GM18519 (cell line): ENCODE measurements at regions not wholly inside any gene's neighbourhood (a gene's known extent, or its start where the extent isn't known, plus 50 kb on each side); places are given as distances from the start of the nearest gene placed in this dataset.
"Not testable (repeated sequence)": the region's sequence is repeated elsewhere in the genome, so short reads cannot be mapped to it uniquely, and the experiment has no call there.

ENCODE experiments used
- ATAC-seq: cut with Tn5 transposase; IDR thresholded peaks from one replicate; pipeline ENCODE4 v1.9.1; 2021; ENCODE audit warnings: mild to moderate bottlenecking, moderate library complexity; ENCODE audit not compliant: unreplicated experiment, low FRiP score

DNA sequence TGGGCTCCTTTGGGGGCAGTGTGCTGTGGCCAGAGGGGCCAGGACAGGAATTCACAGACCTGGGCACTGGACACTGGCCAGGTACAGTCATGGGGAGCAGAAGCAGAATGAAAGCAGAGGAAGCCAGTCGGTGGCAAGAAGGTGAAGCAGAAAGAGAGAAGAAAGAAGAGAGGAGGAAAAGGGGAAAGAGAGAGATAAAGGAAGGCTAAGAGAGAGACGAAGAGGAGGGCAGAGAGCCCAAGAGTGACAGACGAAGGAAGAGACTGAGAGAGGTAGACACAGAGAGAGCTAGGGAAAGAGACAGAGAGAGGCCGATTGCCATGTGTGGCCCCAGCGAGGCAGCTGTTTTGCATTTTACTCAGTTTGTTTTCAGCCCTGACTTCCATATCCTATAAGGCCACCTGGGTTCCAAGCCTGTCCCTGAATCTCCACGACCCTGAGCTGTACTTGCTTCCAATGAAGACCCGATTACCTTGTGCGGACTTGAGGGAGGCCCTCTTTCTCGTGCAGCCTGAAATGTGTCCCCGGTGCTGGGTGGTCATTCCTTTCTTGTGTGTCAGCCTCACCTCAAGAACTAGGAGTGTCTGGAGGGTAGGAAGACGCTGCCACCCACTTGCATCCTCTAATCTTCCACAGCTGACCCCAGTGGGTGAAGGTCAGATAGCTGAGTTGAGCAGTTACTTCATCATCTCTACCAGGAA is 73.9 kb downstream of the LSM3 start:
- ATAC-seq, result no peak

DNA sequence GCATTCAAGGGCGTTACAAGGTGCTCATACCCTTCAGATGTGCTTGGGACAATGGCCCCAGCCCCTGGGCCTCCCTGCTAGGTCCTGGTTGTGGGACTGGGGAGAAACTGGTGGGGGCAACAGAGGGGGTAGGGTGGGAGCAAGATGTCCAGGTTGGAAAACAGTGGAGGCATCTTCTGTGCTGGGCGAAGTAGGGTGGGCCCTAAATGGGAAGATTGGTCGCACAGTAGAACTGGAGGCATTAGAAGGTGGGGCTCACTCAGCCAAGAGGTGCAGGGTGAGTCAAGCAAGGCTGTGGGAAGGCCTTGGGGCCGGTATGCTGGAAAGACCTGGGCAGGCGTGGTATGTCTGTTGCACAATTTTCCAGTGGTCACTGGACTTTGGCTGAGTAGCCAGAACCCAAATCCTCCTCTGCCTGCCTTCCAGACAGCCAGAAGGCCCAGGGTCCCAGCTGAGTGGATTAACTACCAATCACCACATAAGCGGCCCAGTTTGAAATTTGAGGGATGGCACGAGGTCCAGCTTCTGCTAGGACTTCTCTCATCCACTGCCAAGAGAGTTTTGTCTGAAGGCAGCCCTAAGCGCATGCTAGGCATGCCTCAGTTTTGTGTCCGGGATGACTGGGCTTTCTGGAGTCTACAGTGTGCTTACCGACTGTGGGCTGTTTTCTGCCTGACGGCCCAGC is 74.5 kb downstream of the LSM3 start:
- ATAC-seq, result no peak

DNA sequence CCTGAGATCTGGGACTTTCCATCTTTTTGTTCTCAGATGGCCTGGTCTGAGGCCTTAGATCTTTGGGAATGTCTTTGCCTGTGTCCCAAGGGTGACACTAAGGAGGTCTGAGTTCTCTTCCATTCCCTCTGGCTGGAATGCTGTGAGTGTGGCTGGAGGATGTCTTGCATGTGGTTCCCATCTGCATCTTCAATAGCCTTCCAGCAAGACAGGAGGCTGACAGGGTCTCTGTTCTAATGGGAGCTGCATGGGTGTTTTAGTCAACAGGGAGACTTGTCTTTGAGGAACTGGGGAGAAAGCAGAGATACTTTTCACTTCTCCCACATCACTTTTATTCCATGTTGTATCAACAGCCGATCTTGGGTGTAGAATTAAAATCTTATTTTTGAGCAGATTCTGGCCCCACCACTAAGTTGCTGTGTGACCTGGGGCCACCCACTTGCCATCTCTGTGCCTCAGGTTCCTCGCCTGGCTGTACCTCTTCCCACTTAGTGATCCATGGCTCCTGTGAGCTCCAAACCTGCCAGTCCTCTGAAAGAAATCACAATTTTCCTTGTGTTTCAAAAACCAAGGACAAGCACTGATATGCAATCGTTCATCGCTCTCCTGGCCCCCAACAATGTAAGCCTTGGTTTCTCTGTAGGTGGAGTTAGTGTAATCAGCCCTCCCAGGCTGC is 75.2 kb downstream of the LSM3 start:
- ATAC-seq, result no peak

DNA sequence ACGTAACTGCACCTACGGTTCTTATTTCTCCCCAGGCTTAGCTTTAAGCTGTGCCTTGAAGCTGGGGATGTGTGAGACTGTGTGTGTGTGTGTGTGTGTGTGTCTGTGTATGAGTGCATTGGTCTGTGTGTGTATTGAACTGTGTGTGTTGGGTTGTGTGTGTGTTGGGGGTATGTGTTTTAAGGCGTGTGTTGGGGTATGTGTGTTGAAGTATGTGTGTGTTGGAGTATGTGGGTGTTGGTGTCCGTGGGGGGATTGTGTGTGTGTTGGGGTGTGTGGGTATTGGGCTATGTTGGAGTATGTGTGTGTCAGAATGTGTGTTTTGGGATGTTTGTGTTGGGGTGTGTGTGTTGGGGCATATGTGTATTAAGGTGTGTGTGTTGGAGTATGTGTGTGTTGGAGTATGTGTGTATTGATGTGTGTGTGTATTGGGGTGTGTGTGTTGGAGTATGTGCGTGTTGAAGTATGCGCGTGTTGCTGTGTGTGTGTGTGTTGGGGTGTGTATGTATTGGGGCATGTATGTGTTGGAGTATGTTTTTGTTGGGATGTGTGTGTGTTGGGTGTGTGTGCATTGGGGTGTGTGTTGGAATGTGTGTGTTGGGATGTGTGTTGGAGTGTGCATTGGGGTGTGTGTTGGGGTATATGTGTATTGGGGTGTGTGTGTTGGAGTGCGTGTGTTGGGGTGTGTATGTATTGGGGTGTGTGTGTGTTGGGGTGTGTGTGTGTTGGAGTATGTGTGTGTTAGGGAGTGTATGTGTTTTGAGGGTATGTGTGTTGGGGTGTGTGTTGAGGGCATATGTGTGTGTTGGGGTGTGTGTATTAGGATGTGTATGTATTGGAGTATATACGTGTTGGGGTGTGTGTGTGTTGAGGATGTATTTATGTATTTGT is 76.4 kb downstream of the LSM3 start:
- ATAC-seq, result no peak

DNA sequence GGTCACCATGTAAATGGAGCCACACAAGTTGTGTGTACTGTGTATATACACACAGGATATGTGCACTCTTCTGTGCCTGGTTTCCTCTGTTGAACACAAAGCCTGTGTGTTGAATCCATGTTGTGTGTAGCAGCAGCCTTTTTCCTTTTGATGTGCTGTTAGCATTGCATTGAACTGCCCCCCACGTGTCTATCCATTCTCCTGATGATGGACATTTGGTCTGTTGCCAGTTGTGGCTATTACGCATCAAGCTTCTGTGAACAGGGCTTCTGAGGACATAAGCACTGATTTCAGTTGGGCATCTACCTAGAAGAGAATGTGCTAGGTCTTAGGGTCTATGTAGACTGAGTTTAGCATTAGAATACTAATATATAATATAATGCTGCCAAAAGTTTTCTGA is 77.4 kb downstream of the LSM3 start:
- ATAC-seq, result no peak

DNA sequence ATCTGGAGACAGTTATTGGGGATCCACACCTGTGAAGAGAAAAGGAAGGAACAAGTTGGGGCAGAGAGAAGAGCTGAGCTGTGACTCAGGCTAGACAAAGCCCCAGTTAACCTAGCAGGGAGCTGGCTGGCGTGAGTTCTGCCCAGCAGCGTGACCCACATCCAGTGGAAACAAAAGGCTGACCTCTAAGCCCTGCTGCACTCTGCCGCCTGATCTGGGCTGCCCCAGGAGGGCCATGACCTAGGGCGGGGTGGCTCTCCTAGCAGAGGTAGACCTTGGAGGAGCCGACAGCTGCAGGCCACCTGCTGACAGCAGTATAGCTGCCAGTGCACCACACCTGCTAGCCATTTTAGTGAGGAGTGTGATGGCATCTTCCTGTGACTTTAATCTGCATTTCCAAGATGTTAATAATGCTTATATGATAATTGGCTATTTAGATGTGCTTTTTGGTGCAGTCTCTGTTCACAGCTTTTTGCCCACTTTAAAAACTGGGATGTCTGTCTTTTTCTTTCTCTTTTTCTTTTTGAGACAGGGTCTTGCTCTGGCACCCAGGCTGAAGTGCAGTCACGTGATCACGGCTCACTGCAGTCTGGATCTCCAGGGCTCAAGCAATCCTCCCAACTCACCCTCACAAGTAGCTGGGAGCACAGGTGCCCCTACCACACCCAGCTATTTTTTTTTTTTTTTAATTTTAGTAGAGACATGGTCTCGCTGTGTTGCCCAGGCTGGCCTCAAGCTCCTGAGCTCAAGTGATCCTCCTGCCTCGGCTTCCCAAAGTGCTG is 78.1 kb downstream of the LSM3 start:
- no peak for ATAC-seq

DNA sequence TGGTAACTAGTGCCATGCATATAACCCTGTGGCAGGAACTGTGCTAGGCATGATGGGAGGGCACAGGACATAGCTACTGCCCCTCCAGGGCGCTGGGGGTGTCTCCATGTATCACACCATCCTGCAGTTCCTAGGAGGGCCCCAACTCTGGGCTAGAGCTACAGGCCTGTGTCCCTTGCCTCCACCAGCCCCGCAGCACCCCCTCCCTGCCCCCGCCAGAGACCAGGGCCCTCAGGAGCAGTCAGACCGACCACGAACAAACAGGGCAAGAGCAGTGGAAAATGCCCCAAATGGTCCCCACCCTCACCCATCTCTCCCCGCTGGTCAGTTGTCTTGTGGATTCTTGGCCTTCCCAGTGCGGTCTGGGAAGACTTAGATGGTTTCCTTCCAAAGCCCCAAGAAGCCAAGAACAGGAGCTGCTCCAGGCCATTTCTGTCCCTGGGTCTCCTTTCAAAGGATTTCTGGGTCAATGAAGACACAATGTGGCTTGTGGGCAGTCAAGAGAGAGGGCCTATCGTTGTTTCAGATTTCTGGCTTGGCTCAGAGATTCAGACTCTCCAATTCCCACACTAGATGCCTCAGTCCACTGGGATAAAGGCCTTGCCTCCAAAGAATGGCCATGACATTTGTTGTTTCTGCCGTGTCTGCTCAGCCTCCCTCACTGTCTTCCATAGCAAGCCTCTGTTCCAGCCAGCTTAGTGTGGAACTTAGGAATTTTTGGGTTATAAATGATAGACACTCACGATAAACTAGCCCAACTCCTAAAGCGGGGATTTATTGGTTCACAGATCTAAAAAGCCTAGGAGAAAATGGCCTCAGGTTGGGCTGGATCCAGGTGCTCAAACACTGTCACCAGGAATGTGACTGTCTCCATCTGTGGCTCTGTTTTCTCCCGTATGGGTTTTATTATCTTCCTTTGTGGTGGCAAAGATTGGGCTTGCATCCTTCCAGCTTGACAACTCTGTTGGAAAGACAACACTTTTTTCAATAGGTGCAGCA is 80.6 kb downstream of the LSM3 start:
- ATAC-seq, result no peak

DNA sequence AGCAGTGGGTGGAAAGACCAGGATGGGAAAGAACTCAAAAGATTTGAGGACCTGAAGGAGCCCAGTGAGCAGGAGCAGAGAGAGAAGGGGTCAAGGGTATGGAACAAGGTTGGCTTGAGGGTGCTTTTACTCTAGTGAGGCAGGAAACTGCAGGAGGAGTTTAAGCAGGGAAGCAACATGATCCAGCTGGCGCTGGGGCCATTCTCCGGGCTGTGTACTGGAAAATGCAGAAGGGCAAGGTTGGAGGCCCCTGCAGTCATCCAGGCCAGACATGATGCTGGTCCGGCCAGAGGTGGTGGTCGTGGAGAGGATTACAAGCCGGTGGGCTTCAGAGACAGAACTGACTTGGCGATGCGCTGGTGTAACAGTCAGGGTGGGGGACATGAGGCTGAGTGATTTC is 81.8 kb downstream of the LSM3 start:
- ATAC-seq, result no peak

DNA sequence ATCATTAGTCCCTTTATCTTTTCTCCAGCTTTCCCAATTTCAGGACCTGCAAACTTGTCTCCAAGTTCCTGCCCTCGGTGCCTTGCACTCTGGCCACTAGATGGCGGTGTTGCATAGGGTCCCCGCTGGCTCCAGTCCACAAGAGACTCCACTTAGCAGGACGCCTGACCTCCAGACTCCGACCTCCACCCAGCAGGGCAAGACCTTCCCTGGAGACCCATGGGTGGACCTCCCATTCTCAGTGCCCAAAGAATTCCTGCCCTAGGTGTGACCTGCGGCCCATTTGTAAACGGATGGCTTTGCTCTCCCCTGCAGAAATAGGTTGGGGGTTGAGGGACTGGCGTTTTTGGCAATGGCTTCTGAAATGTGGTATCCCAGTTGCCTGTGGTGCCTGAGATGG is 82.6 kb downstream of the LSM3 start:
- no peak for ATAC-seq

DNA sequence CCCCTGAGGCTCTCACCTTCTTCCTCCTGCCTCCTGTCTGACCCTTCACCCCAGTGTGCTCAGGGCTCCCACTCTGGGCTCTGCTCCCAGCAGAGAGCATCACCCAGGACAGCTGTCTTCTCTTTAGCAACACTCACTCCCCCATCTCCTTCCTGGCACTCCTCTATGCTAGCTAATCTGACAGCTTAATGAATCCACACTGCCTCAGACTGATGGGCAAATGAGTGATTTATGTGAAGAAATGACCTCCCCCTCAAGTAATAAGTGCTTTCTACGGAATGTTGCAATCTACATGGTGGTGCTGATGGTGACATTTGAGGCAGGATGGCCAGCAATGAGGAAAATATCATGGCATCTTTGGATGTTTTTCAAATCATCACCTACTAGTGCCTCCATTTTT is 83.6 kb downstream of the LSM3 start:
- ATAC-seq, result no peak

DNA sequence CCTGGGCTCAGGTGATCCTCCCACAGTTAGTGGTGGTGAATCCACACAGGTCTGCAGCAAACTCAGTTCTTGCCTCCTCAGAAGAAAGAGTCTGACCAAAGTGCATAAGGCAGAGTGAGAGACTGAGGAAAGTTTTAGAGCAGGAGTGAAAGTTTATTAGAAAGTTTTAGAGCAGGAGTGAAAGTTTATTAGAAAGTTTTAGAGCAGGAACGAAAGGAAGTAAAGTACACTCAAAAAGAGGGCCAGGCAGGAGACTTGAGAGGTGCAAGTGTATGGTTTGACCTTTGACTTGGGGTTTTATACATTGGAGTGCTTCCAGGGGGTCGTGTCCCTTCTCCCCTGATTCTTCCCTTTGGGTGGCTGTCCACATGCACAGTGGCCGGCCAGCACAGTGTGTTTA is 84.2 kb downstream of the LSM3 start:
- no peak for ATAC-seq

DNA sequence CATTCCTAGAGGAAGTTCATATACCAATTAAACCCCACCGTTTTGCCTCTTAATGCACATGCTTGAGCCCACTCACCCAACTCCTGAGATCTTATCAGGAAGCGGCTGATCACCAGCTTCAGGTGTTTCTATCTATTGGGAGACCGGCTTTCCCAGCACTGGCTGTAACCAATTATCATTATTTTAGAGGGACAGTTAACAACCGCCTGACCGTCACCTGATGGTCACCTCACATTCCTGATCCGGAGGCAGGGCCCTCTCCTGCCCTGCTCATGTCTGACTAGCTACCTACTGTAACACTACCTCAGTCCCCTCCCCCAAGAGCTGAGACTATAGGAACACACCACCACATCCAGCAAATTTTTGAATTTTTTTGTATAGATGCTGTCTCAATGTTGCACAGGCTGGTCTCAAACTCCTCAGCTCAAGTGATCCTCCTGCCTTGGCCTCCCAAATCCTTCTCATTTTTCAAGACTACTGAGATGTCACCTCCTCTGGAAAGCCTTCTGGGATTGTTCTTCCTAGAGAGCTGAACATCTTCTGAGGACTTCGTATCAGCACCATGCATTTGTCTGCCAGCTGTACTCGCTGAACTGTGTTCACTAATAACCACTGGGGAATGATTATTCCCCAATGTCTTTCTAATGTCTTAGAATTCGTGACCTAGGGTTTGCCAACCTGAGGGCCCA is 84.8 kb downstream of the LSM3 start:
- no peak for ATAC-seq

DNA sequence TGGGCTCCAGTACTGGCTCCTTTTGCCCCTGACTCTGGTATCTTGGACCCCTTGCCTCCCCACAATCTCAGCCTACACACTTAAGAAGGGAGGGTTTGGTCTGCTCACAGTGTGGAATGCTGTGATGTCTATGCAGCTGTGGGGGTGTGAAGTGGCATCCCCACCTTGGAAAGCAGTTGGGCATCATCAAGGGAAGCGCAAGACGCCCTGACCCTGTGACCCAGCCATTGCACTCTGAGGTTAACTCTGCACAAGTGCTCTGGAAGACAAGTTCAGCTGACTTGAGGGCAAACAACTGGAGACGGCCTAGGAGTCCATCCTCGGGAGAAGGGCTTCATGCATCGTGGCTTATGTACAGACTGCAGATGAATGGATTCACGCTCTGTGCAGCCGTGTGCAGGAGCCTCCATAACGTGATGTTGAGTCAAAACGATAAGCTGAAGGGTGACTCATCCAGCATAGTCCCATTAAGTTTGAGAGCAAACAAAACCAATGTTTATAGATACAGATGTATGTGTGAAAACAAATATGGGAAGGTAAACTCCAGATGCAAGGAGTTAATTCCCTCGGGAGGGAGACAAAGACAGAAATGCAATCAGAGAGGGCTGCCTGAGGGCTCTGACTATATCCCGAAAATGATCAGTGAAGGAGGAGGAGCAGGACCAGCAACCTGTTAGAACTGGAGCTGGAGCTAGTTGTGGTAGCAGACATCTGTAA is 86.8 kb downstream of the LSM3 start:
- ATAC-seq, result no peak

DNA sequence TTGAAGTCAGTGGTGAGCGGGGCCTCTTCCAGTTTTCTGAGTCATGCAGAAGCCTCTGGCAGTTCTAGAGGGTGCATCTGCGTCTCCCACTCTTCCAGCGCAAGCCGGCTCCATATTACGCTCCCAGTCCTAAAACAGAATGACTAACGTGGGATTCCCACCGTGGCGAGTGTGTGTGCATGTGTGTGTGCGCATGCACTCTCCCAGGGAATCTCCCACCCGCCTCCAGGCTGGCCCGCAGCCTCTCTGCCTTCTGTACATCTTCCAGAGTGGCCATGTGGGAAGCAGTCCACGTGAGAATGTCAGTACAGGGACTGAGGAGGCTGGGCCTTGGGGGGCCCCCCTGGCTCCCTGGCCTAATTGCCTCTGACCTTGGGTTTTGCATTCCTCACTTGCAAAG is 87.7 kb downstream of the LSM3 start:
- ATAC-seq, result no peak

DNA sequence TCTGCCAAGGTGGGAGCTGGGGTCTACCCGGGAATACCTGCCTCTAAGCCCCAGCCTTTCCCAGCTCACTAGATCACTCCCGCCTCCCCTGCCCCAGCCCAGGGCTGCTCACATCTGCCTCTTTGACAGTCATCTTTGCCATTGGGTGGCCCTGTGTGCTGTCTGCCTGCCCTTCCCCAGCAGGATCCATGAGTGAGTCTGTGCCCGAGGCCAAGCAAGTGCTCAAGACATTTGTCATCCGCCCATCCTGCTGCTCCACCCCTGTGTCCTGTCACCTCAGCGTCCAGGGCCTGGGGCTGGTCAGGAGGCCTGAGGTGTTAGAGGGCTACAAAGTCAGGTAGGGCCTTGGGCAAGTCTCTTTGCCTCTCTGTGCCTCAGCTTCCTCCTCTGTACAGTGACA is 89.4 kb downstream of the LSM3 start:
- ATAC-seq, result no peak

DNA sequence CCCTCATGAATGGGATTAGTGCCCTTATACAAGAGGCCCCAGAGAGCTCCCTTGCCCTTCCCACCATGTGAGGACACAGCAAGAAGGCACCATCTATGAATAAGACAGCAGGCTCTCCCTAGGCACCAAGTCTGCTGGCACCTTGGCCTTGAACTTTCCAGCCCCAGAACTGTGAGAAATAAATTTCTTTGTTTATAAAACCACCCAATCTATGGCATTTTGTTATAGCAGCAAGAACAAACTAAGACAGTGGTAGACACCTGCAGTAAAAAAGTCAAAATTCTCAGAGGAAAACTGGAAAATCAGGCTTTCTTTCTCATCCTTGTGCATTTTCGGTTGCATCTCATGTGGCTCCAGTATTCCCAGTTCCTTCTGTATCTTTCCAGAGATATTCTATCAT is 90.3 kb downstream of the LSM3 start:
- no peak for ATAC-seq

DNA sequence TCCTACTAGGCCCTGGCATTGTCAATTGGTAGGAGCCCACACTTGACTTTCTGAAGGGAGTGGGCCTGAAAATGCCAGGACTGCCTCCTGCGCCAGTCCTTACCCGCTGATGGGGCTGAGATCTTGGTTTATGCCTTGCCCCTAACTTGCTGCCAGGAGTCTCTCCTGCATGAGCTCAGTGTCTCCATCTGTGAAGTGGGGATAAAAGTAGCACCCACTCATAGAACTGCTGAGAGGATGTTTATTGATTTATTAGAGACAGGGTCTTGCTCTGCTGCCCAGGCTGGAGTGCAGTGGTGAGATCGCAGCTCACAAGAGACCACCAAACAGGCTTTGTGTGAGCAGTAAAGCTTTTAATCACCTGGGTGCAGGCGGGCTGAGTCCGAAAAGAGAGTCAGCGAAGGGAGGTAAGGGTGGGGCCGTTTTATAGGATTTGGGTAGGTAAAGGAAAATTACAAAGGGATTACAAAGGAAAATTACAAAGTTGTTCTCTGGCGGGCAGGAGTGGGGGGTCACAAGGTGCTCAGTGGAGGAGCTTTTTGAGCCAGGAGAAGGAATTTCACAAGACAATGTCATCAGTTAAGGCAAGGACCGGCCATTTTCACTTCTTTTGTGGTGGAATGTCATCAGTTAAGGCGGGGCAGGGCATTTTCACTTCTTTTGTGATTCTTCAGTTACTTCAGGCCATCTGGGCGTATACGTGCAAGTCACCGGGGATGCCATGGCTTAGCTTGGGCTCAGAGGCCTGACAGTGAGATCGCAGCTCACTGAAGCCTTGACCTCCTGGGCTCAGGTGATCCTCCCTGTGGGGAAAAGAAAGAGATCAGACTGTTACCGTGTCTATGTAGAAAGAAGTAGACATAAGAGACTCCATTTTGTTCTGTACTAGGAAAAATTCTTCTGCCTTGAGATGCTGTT is 93.7 kb downstream of the LSM3 start:
- not testable (repeated sequence) for ATAC-seq
